ENCODE measurements at regions not wholly inside any gene's neighbourhood (a gene's known extent, or its start where the extent isn't known, plus 50 kb on each side); places are given as distances from the start of the nearest gene placed in this dataset.

GRCh38 chr9:14500705-14501104 lies 186.8 kb upstream of the NFIB start:
- no peak overlapping the region for H3K9ac ChIP-seq (ENCODE audit: low read length)
- CTCF ChIA-PET: no interaction called here
- H2AFZ ChIP-seq (ENCODE audit: low read length): no peak overlapping the region
- H3K9me3 ChIP-seq (ENCODE audit: low read length): no peaks in the 10 kb centered on the region
- 0 out of 2 replicates have a peak, but pooled peaks cover 10% of the 10 kb centered on the region for H3K27me3 ChIP-seq (ENCODE audit: low read length)
- H3K4me3 ChIP-seq (ENCODE audit: low read length): no peak overlapping the region
- H3K4me1 ChIP-seq (ENCODE audit: insufficient read depth, low read length): no peaks in the 10 kb centered on the region
- DNase-seq (no peak), ATAC-seq (no peak)
- H3F3A ChIP-seq (ENCODE audit: low read length, unreplicated experiment): no peaks in the 10 kb centered on the region
- BruUV-seq (replicated peaks): no TSS peak
- POLR2A ChIA-PET (ENCODE audit: unreplicated experiment): no interaction called here
- no peaks in the 10 kb centered on the region for H3K79me2 ChIP-seq (ENCODE audit: low read length)
- TF ChIP-seq CTCF (conservative IDR thresholded peaks at IDR 0.05; ENCODE audit: low read depth, low read length): no peak
- TF ChIP-seq EZH2 (IDR thresholded peaks at IDR 0.05; ENCODE audit: low read length, unreplicated experiment): no peak
- no peak for TF ChIP-seq EZH2phosphoT487 (IDR thresholded peaks at IDR 0.05; ENCODE audit: borderline replicate concordance, low read length)
- H4K20me1 ChIP-seq (ENCODE audit: low read length): no peaks in the 10 kb centered on the region
- no peak overlapping the region for H3K4me2 ChIP-seq (ENCODE audit: low read length)
- intact Hi-C loops (cut with micrococcal nuclease): no loop called here
- H3K36me3 ChIP-seq (ENCODE audit: low read depth, low read length): no peaks in the 10 kb centered on the region
- no peak overlapping the region for H3K27ac ChIP-seq (ENCODE audit: low read length)
- no peaks in the 10 kb centered on the region for H3K9me2 ChIP-seq (replicated peaks; ENCODE audit: low read length)

DNA sequence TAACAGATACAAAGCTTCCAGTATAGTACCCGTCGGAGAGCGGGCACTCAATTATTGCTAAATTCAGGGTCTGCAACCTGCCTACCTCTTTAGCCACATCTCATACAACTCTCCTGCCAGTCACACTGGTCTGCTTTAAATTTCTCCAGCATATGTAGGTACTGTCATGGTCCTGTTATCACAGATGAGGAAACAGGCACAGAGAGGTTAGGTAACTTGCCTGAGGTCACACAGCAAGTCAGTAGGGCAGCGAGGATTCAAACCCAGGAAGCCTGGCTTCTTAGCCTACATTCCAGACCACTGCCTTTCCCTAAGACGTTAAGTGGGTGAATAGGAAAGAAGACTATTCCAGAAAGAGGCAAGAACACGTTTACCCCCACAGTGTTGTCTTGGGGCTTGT lies 186.0 kb upstream of the NFIB start:
- no peaks in the 10 kb centered on the region for H3K9me3 ChIP-seq (ENCODE audit: low read length)
- CTCF ChIA-PET: no interaction called here
- H3K4me2 ChIP-seq (ENCODE audit: low read length): no peak overlapping the region
- no peaks in the 10 kb centered on the region for H4K20me1 ChIP-seq (ENCODE audit: low read length)
- ATAC-seq (no peak), DNase-seq (no peak)
- no peak overlapping the region for H3K4me3 ChIP-seq (ENCODE audit: low read length)
- 0 out of 2 replicates have a peak, but pooled peaks cover 10% of the 10 kb centered on the region for H3K27me3 ChIP-seq (ENCODE audit: low read length)
- H3K36me3 ChIP-seq (ENCODE audit: low read depth, low read length): no peaks in the 10 kb centered on the region
- TF ChIP-seq EZH2 (IDR thresholded peaks at IDR 0.05; ENCODE audit: low read length, unreplicated experiment) (no peak), EZH2phosphoT487 (IDR thresholded peaks at IDR 0.05; ENCODE audit: borderline replicate concordance, low read length) (no peak), CTCF (conservative IDR thresholded peaks at IDR 0.05; ENCODE audit: low read depth, low read length) (no peak)
- POLR2A ChIA-PET (ENCODE audit: unreplicated experiment): no interaction called here
- H2AFZ ChIP-seq (ENCODE audit: low read length): no peak overlapping the region
- H3K79me2 ChIP-seq (ENCODE audit: low read length): no peaks in the 10 kb centered on the region
- H3F3A ChIP-seq (ENCODE audit: low read length, unreplicated experiment): no peaks in the 10 kb centered on the region
- H3K27ac ChIP-seq (ENCODE audit: low read length): no peak overlapping the region
- H3K4me1 ChIP-seq (ENCODE audit: insufficient read depth, low read length): no peaks in the 10 kb centered on the region
- intact Hi-C loops (cut with micrococcal nuclease): no loop called here
- no peak overlapping the region for H3K9ac ChIP-seq (ENCODE audit: low read length)
- BruUV-seq (replicated peaks): no TSS peak
- no peaks in the 10 kb centered on the region for H3K9me2 ChIP-seq (replicated peaks; ENCODE audit: low read length)

DNA sequence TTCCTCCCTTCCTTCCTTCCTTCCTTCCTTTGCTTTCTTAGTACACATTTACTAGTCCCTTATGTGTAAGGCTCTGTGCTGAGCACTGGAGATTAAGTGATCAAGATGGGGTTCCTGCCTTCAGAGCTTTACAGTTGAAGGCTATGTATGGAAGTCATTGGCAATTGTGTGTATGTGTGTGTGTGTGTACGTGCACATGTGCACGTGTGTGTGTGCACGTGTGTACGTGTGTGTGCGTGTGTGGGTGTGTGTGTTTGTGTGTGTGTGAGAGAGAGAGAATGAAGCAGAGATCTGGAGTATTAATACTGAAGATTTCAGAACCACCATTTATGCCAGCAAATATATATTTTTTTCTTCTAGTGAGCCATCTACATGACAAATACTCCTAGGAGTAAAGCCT lies 184.9 kb upstream of the NFIB start:
- ATAC-seq (no peak), DNase-seq (no peak)
- TF ChIP-seq EZH2 (IDR thresholded peaks at IDR 0.05; ENCODE audit: low read length, unreplicated experiment) (no peak), EZH2phosphoT487 (IDR thresholded peaks at IDR 0.05; ENCODE audit: borderline replicate concordance, low read length) (no peak), CTCF (conservative IDR thresholded peaks at IDR 0.05; ENCODE audit: low read depth, low read length) (no peak)
- Histone ChIP-seq H4K20me1 (ENCODE audit: low read length) (no peaks in the 10 kb centered on the region), H3K4me2 (ENCODE audit: low read length) (no peak overlapping the region), H3K79me2 (ENCODE audit: low read length) (no peaks in the 10 kb centered on the region), H3K27me3 (ENCODE audit: low read length) (0 out of 2 replicates have a peak, but pooled peaks cover 10% of the 10 kb centered on the region), H3K4me1 (ENCODE audit: insufficient read depth, low read length) (no peaks in the 10 kb centered on the region), H3K4me3 (ENCODE audit: low read length) (no peak overlapping the region), H2AFZ (ENCODE audit: low read length) (no peak overlapping the region), H3K9me3 (ENCODE audit: low read length) (no peaks in the 10 kb centered on the region), H3F3A (ENCODE audit: low read length, unreplicated experiment) (no peaks in the 10 kb centered on the region), H3K9ac (ENCODE audit: low read length) (no peak overlapping the region), H3K36me3 (ENCODE audit: low read depth, low read length) (no peaks in the 10 kb centered on the region), H3K9me2 (replicated peaks; ENCODE audit: low read length) (no peaks in the 10 kb centered on the region), H3K27ac (ENCODE audit: low read length) (no peak overlapping the region)
- POLR2A ChIA-PET (ENCODE audit: unreplicated experiment): no interaction called here
- CTCF ChIA-PET: no interaction called here
- BruUV-seq (replicated peaks): no TSS peak
- intact Hi-C loops (cut with micrococcal nuclease): no loop called here

Data from PC-3 (cell line).